OCI-LY3 (cell line): ENCODE measurements at regions not wholly inside any gene's neighbourhood (a gene's known extent, or its start where the extent isn't known, plus 50 kb on each side); places are given as distances from the start of the nearest gene placed in this dataset.

Experiments used
- H2AFZ ChIP-seq: fragments of 200-600, 300-600 bp; shearing (Covaris generic); 2 replicates; pipeline ENCODE4 v1.6.0; 2014; ENCODE audit warnings: antibody characterized with exemption, low read depth, low read length
- H3K27ac ChIP-seq: fragments of 200-600, 300-600 bp; sonication (generic); 2 replicates; pipeline ENCODE4 v1.5.1; 2014; ENCODE audit warnings: mild to moderate bottlenecking, low read length, moderate library complexity, mixed read lengths
- H3K27me3 ChIP-seq: fragments of 200-600, 300-600 bp; sonication (generic); 2 replicates; pipeline ENCODE4 v1.6.1; 2014; ENCODE audit warnings: low read depth, low read length, mixed read lengths
- H3K36me3 ChIP-seq: fragments of 200-600, 300-600 bp; sonication (generic); replicated peaks from 2 replicates; pipeline ENCODE3; 2014; ENCODE audit warnings: low read depth, low read length, mixed read lengths
- H3K4me1 ChIP-seq: fragments of 300-600, 200-600 bp; sonication (generic); 2 replicates; pipeline ENCODE4 v1.6.1; 2014; ENCODE audit warnings: low read length, mixed read lengths
- H3K4me2 ChIP-seq: fragments of 200-600, 300-600 bp; sonication (generic); 2 replicates; pipeline ENCODE4 v1.6.1; 2014; ENCODE audit warnings: low read length, mixed read lengths
- H3K4me3 ChIP-seq: fragments of 300-600, 200-600 bp; sonication (generic); 2 replicates; pipeline ENCODE4 v1.5.1; 2014; ENCODE audit warnings: antibody characterized with exemption, mild to moderate bottlenecking, low read length, moderate library complexity
- H3K79me2 ChIP-seq: fragments of 300-600, 200-600 bp; shearing (Covaris generic); 2 replicates; pipeline ENCODE4 v1.6.1; 2014; ENCODE audit warnings: mild to moderate bottlenecking, low read length, mixed read lengths
- H3K9ac ChIP-seq: fragments of 300-600, 200-600 bp; shearing (Covaris generic); 2 replicates; pipeline ENCODE4 v1.6.0; 2014; ENCODE audit warnings: mild to moderate bottlenecking, low read length, moderate library complexity
- H3K9me3 ChIP-seq: fragments of 200-600, 300-600 bp; shearing (Covaris generic); 2 replicates; pipeline ENCODE4 v1.6.1; 2014; ENCODE audit warnings: low read length, mixed read lengths; ENCODE audit not compliant: insufficient read depth
- H4K20me1 ChIP-seq: fragments of 200-600, 300-600 bp; sonication (generic); 2 replicates; pipeline ENCODE4 v1.6.1; 2016; ENCODE audit warnings: low read length, mixed read lengths; ENCODE audit not compliant: insufficient read depth
- EZH2phosphoT487 ChIP-seq: fragments of 200-600 bp; shearing (Covaris generic); IDR thresholded peaks from 2 replicates; pipeline ENCODE4 v1.6.1; 2018; ENCODE audit warnings: antibody characterized with exemption, mixed run types, low read depth
- TF ChIP-seq, protein P1 (sequence below): fragments of 200-600, 300-600 bp; sonication (generic); IDR thresholded peaks from 2 replicates; pipeline ENCODE4 v1.5.1; 2014; ENCODE audit warnings: antibody characterized with exemption, low read length, low read depth

DNA sequence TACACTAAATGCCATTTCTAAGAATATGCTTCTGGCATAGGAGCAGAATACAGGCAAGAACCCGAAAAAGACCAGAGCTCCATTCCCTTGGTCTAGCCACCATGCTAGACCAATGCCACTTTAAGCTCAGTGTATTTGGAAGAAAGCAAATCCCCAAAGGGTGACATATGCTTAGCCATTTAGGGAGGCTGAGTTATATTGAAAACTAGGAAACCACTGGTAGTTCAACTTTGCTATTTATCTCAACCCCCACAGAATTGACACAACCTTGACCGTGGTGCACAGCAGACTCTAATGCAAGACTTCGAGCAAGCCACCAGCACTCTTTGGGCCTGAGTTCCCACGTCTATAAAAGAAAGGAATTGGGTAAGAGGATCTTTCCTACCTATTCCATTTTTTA is 167.9 kb downstream of the ADSS2 start:
- TF ChIP-seq EZH2phosphoT487 = no peak
- TF ChIP-seq, protein P1, sequence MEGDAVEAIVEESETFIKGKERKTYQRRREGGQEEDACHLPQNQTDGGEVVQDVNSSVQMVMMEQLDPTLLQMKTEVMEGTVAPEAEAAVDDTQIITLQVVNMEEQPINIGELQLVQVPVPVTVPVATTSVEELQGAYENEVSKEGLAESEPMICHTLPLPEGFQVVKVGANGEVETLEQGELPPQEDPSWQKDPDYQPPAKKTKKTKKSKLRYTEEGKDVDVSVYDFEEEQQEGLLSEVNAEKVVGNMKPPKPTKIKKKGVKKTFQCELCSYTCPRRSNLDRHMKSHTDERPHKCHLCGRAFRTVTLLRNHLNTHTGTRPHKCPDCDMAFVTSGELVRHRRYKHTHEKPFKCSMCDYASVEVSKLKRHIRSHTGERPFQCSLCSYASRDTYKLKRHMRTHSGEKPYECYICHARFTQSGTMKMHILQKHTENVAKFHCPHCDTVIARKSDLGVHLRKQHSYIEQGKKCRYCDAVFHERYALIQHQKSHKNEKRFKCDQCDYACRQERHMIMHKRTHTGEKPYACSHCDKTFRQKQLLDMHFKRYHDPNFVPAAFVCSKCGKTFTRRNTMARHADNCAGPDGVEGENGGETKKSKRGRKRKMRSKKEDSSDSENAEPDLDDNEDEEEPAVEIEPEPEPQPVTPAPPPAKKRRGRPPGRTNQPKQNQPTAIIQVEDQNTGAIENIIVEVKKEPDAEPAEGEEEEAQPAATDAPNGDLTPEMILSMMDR = no peak
- peaks cover 7% of the 10 kb centered on the region for H3K4me1 ChIP-seq
- no peaks in the 10 kb centered on the region for H3K36me3 ChIP-seq
- 0 out of 2 replicates have a peak, but pooled peaks cover 5% of the 10 kb centered on the region for H3K27me3 ChIP-seq
- no peak overlapping the region for H3K9ac ChIP-seq
- no peak overlapping the region for H3K4me2 ChIP-seq
- H3K9me3 ChIP-seq = no peaks in the 10 kb centered on the region
- H3K4me3 ChIP-seq = no peak overlapping the region
- H3K79me2 ChIP-seq = no peaks in the 10 kb centered on the region
- no peak overlapping the region for H3K27ac ChIP-seq
- no peak overlapping the region for H2AFZ ChIP-seq
- no peaks in the 10 kb centered on the region for H4K20me1 ChIP-seq

DNA sequence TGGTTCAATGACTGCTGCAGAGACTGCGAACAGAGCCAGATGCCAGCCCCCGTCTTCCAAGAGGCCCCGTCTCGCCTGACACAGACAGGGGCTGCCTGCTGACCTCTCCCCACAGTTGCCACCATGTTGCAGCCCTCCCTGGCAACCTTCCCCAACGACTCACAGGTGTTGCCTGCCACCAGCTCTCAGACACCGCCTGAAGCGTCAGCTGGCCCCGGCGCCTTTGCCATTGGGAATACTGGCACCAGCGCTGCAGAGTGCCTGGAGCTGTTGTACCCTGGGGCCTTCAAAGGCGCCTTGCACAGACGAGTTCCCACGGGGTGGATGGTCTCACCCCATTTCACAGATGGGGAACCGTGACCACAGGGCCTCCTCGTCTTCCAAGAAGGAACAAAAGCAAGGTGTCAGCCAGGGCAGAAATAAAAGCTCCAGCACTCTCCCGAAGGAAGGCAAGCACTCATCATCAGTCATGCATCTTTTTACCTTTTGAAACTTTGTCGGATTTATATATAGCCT is 167.0 kb downstream of the ADSS2 start:
- Histone ChIP-seq H3K9ac (no peak overlapping the region), H4K20me1 (no peaks in the 10 kb centered on the region), H3K27me3 (0 out of 2 replicates have a peak, but pooled peaks cover 5% of the 10 kb centered on the region), H2AFZ (no peak overlapping the region), H3K9me3 (no peaks in the 10 kb centered on the region), H3K4me1 (peaks cover 7% of the 10 kb centered on the region), H3K27ac (no peak overlapping the region), H3K4me3 (no peak overlapping the region), H3K79me2 (no peaks in the 10 kb centered on the region), H3K4me2 (no peak overlapping the region), H3K36me3 (no peaks in the 10 kb centered on the region)
- no peak for TF ChIP-seq EZH2phosphoT487
- TF ChIP-seq, protein P1 = no peak

DNA sequence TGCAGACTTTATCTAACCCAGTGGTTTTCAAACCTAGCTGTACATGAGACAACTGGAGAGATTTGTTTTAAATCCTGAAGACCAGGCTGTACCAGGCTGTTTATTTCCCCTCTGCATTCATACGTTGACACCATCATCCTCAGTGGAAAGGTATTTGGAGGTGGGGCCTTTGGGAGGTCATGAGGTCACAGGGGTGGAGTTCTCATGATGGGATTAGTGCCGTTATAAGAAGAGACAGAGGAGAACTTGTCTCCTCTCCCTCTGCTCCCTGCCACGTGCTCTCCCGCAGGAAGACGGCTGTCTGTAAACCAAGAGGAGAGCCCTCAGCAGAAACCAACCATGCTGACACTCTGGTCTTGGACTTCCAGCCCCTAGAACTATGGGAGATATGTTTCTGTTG is 165.4 kb downstream of the ADSS2 start:
- H3K27me3 ChIP-seq = 0 out of 2 replicates have a peak, but pooled peaks cover 5% of the 10 kb centered on the region
- peaks cover 7% of the 10 kb centered on the region for H3K4me1 ChIP-seq
- no peak overlapping the region for H2AFZ ChIP-seq

DNA sequence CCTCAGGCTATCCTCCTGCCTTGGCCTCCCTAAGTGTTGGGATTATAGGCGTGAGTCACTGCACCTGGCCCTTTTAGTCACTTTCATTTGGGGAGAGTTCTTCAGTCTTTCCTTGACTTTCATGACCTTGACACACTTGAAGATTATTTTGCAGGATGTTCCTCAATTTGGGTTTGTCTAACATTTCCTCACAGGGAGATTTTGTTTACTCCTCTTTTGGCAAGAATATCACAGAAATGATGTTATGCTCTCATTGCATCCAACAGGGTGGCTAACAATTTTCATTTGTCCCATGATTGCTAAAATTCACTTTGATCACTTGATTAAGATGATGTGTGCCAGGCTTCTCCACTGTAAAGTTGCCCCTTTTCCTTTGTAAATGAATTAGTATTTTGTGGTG is 164.0 kb downstream of the ADSS2 start:
- Histone ChIP-seq H3K4me2 (no peak overlapping the region), H3K4me1 (peaks cover 7% of the 10 kb centered on the region), H4K20me1 (no peaks in the 10 kb centered on the region), H3K4me3 (no peak overlapping the region), H3K36me3 (no peaks in the 10 kb centered on the region), H3K27ac (no peak overlapping the region), H3K9me3 (no peaks in the 10 kb centered on the region), H2AFZ (no peak overlapping the region), H3K27me3 (0 out of 2 replicates have a peak, but pooled peaks cover 5% of the 10 kb centered on the region), H3K9ac (no peak overlapping the region), H3K79me2 (no peaks in the 10 kb centered on the region)
- TF ChIP-seq, protein P1 = no peak
- TF ChIP-seq EZH2phosphoT487 = no peak

More for the DNA sequence above, 165.4 kb downstream of the ADSS2 start:
- H3K4me2 ChIP-seq = no peak overlapping the region
- H3K36me3 ChIP-seq = no peaks in the 10 kb centered on the region
- no peak overlapping the region for H3K4me3 ChIP-seq
- H3K9ac ChIP-seq = no peak overlapping the region
- no peaks in the 10 kb centered on the region for H4K20me1 ChIP-seq
- no peak overlapping the region for H3K27ac ChIP-seq
- no peaks in the 10 kb centered on the region for H3K9me3 ChIP-seq
- TF ChIP-seq, protein P1 = no peak
- H3K79me2 ChIP-seq = no peaks in the 10 kb centered on the region
